Activated B cell treated with CpG ODN at 0.5 μM for 24 hours (primary cell): ENCODE measurements at regions not wholly inside any gene's neighbourhood (a gene's known extent, or its start where the extent isn't known, plus 50 kb on each side); places are given as distances from the start of the nearest gene placed in this dataset.

Experiments used
- ATAC-seq: fragments of 200-7000 bp; cut with Tn5 transposase; one replicate; pipeline ENCODE4 v1.10.0; 2021; ENCODE audit warnings: low read depth, mild to moderate bottlenecking, moderate library complexity
- CTCF ChIA-PET: fragments of 350-600 bp; sonication (Branson Sonifier 250); formaldehyde crosslinking; loops from one replicate; lab custom pipeline; 2021; ENCODE audit warnings: antibody characterized with exemption; lab: Charles Lee
- POLR2A ChIA-PET: fragments of 350-600 bp; sonication (Branson Sonifier 250); formaldehyde crosslinking; loops from one replicate; lab custom pipeline; 2021; ENCODE audit warnings: antibody characterized with exemption; lab: Charles Lee
- DNase-seq: peaks from one replicate; pipeline ENCODE4 v3.0.0; 2022
- H3K27ac Mint-ChIP-seq: one replicate; pipeline ENCODE4 v1.8.0; 2020; ENCODE audit warnings: mixed read lengths
- H3K27me3 Mint-ChIP-seq: one replicate; pipeline ENCODE4 v1.8.0; 2021; ENCODE audit warnings: mixed read lengths
- H3K36me3 Mint-ChIP-seq: one replicate; pipeline ENCODE4 v1.8.0; 2021; ENCODE audit warnings: low read depth, mixed read lengths
- H3K4me1 Mint-ChIP-seq: one replicate; pipeline ENCODE4 v1.8.0; 2021; ENCODE audit warnings: mixed read lengths
- H3K4me3 Mint-ChIP-seq: one replicate; pipeline ENCODE4 v1.8.0; 2020; ENCODE audit warnings: mild to moderate bottlenecking, mixed read lengths
- H3K9me3 Mint-ChIP-seq: one replicate; pipeline ENCODE4 v1.8.0; 2020; ENCODE audit warnings: mixed read lengths
- CTCF ChIP-seq: fragments of 200-600 bp; IDR thresholded peaks from one replicate; pipeline ENCODE4 v1.8.0; 2022; ENCODE audit warnings: antibody characterized with exemption, mild to moderate bottlenecking
- intact Hi-C: fragments of 100-400 bp; cut with micrococcal nuclease; formaldehyde crosslinking; loops from one replicate; pipeline ENCODE4 v1.15.1; 2024

- intact Hi-C loops, result no loop called here
- no peak for TF ChIP-seq CTCF
- DNase-seq (no peak), ATAC-seq (no peak)
- Mint-ChIP-seq H3K9me3 (no peaks in the 10 kb centered on the region), H3K27ac (no peak overlapping the region), H3K4me3 (no peak overlapping the region), H3K27me3 (no peaks in the 10 kb centered on the region), H3K36me3 (no peaks in the 10 kb centered on the region), H3K4me1 (no peaks in the 10 kb centered on the region)
- POLR2A ChIA-PET, result no interaction called here
- CTCF ChIA-PET, result no interaction called here
Measured at GRCh38 chr7:81618396-81619014, 151.3 kb downstream of the HGF start.

DNA sequence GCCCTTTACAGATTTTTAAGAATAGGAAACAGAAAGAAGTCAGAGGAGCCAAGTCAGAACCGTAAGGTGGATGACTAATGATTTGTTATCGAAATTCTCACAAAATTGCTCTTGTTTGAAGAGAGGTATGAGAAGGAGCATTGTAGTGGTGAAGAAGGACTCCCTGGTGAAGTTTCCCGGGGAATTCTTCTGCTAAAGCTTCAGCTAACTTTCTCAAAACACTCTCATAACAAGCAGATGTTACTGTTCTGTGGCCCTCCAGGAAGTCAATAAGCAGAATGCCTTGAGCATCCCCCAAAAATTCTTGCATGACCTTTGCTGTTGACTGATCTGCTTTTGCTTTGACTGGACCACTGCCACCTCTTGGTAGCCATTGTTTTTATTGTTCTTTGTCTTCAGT lies 152.9 kb downstream of the HGF start:
- POLR2A ChIA-PET, result no interaction called here
- no peaks in the 10 kb centered on the region for H3K27me3 Mint-ChIP-seq
- ATAC-seq (no peak), DNase-seq (no peak)
- H3K27ac Mint-ChIP-seq, result no peak overlapping the region
- H3K36me3 Mint-ChIP-seq, result no peaks in the 10 kb centered on the region
- no peaks in the 10 kb centered on the region for H3K9me3 Mint-ChIP-seq
- no peak overlapping the region for H3K4me3 Mint-ChIP-seq
- H3K4me1 Mint-ChIP-seq, result no peaks in the 10 kb centered on the region
- TF ChIP-seq CTCF, result no peak
- CTCF ChIA-PET, result no interaction called here
- intact Hi-C loops, result no loop called here

- TF ChIP-seq CTCF, result no peak
- Mint-ChIP-seq H3K27ac (no peak overlapping the region), H3K36me3 (no peaks in the 10 kb centered on the region), H3K9me3 (no peaks in the 10 kb centered on the region), H3K4me3 (no peak overlapping the region), H3K27me3 (no peaks in the 10 kb centered on the region), H3K4me1 (no peaks in the 10 kb centered on the region)
- CTCF ChIA-PET, result no interaction called here
- DNase-seq (no peak), ATAC-seq (no peak)
- intact Hi-C loops, result no loop called here
- POLR2A ChIA-PET, result no interaction called here
Measured at GRCh38 chr7:81611805-81612204, 158.0 kb downstream of the HGF start.

DNA sequence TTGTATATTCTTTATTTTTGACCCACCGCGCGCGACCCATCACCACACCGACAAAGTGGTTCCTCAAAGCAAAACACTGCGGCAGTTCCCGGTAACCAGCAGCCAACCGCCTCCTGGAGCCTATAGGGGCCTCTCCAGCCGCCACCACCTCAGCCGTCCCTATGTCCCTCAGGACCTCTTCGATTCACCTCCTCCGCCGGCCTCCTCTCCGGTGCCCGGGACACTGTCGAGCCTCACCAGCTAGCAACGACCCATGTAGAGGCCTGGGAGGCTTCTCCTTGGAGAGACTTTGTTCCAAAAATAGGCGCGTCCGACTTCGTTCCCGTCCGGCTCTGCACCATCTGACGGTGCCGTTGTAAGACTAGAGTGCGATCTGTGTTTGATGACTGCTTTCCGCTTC lies 158.8 kb downstream of the HGF start:
- ChIA-PET POLR2A (no interaction called here), CTCF (no interaction called here)
- Mint-ChIP-seq H3K4me1 (no peaks in the 10 kb centered on the region), H3K9me3 (no peaks in the 10 kb centered on the region), H3K36me3 (no peaks in the 10 kb centered on the region), H3K27ac (no peak overlapping the region), H3K27me3 (no peaks in the 10 kb centered on the region), H3K4me3 (no peak overlapping the region)
- no peak for TF ChIP-seq CTCF
- intact Hi-C loops, result no loop called here
- ATAC-seq (no peak), DNase-seq (no peak)

- ChIA-PET POLR2A (no interaction called here), CTCF (no interaction called here)
- no peak for DNase-seq
- no peak for ATAC-seq
- Mint-ChIP-seq H3K36me3 (no peaks in the 10 kb centered on the region), H3K4me3 (no peak overlapping the region), H3K27ac (no peak overlapping the region), H3K9me3 (no peaks in the 10 kb centered on the region), H3K4me1 (no peaks in the 10 kb centered on the region), H3K27me3 (no peaks in the 10 kb centered on the region)
- intact Hi-C loops, result no loop called here
- no peak for TF ChIP-seq CTCF
Measured at GRCh38 chr7:81608748-81609382, 161.0 kb downstream of the HGF start.
